Activated CD4-positive, alpha-beta T cell treated with anti-CD3 and anti-CD28 coated beads, Interleukin-2, amount 50 U/mL, for 1 hour (primary cell): ENCODE measurements at regions not wholly inside any gene's neighbourhood (a gene's known extent, or its start where the extent isn't known, plus 50 kb on each side); places are given as distances from the start of the nearest gene placed in this dataset.
"Not testable (repeated sequence)": the region's sequence is repeated elsewhere in the genome, so short reads cannot be mapped to it uniquely, and the experiment has no call there.

Experiments
- DNase-seq: peaks from one replicate; pipeline ENCODE4 v3.0.0-alpha.2; 2020

- no peak for DNase-seq
Observed at GRCh38 chr13:50730496-50731351, 112.8 kb downstream of the DLEU7 start.

- no peak for DNase-seq
Observed at GRCh38 chr13:50731400-50731799, 112.1 kb downstream of the DLEU7 start.

GRCh38 chr13:50732712-50733111 is 110.8 kb downstream of the DLEU7 start:
- no peak for DNase-seq

- DNase-seq = no peak
Observed at GRCh38 chr13:50733392-50733791, 110.1 kb downstream of the DLEU7 start.

GRCh38 chr13:50735071-50735470 is 108.4 kb downstream of the DLEU7 start:
- no peak for DNase-seq

- no peak for DNase-seq
Observed at GRCh38 chr13:50740052-50740741, 103.3 kb downstream of the DLEU7 start.

GRCh38 chr13:50742353-50742752 is 101.1 kb downstream of the DLEU7 start:
- DNase-seq = no peak

GRCh38 chr13:50742968-50743367 is 100.5 kb downstream of the DLEU7 start:
- DNase-seq = no peak

GRCh38 chr13:50744116-50744660 is 99.3 kb downstream of the DLEU7 start:
- no peak for DNase-seq

GRCh38 chr13:50745542-50746115 is 97.9 kb downstream of the DLEU7 start:
- DNase-seq = no peak

GRCh38 chr13:50747737-50748350 is 95.6 kb downstream of the DLEU7 start:
- no peak for DNase-seq

- not testable (repeated sequence) for DNase-seq
Observed at GRCh38 chr13:50753221-50753620, 90.3 kb downstream of the DLEU7 start.

GRCh38 chr13:50755862-50756685 is 87.4 kb downstream of the DLEU7 start:
- not testable (repeated sequence) for DNase-seq

GRCh38 chr13:50757008-50757407 is 86.5 kb downstream of the DLEU7 start:
- DNase-seq = no peak

GRCh38 chr13:50758796-50759195 is 84.7 kb downstream of the DLEU7 start:
- no peak for DNase-seq

- DNase-seq = no peak
Observed at GRCh38 chr13:50760751-50761150, 82.7 kb downstream of the DLEU7 start.

- DNase-seq = no peak
Observed at GRCh38 chr13:50761406-50761805, 82.1 kb downstream of the DLEU7 start.

- DNase-seq = no peak
Observed at GRCh38 chr13:50762969-50763567, 80.4 kb downstream of the DLEU7 start.

- no peak for DNase-seq
Observed at GRCh38 chr13:50766013-50766412, 77.5 kb downstream of the DLEU7 start.

- DNase-seq = no peak
Observed at GRCh38 chr13:50766695-50767094, 76.8 kb downstream of the DLEU7 start.

GRCh38 chr13:50772881-50773280 is 70.6 kb downstream of the DLEU7 start:
- DNase-seq = not testable (repeated sequence)
